Astrocyte (in vitro differentiated cells and primary cell): ENCODE measurements at regions not wholly inside any gene's neighbourhood (a gene's known extent, or its start where the extent isn't known, plus 50 kb on each side); places are given as distances from the start of the nearest gene placed in this dataset.

Experiments
- DNase-seq: peaks from one replicate; pipeline ENCODE4 v3.0.0-alpha.2; 2010; ENCODE audit warnings: low read depth
- FAIRE-seq: peaks from 2 replicates; lab custom pipeline; 2011; peaks lifted over from hg19 to GRCh38; lab: Jason Lieb, UNC
- H2AFZ ChIP-seq: 2 replicates; pipeline ENCODE4 v1.6.0; 2012; ENCODE audit warnings: low read depth, low read length, inconsistent platforms
- H3K27ac ChIP-seq: 2 replicates; pipeline ENCODE4 v1.5.1; 2011; ENCODE audit warnings: low read depth, low read length, inconsistent platforms
- H3K27me3 ChIP-seq: 2 replicates; pipeline ENCODE4 v1.6.0; 2011; ENCODE audit warnings: low read length, inconsistent platforms; ENCODE audit not compliant: insufficient read depth
- H3K36me3 ChIP-seq: 2 replicates; pipeline ENCODE4 v1.5.1; 2011; ENCODE audit warnings: low read length, inconsistent platforms; ENCODE audit not compliant: insufficient read depth
- H3K4me1 ChIP-seq: 2 replicates; pipeline ENCODE4 v1.5.1; 2011; ENCODE audit warnings: low read length, inconsistent platforms; ENCODE audit not compliant: insufficient read depth
- H3K4me2 ChIP-seq: 2 replicates; pipeline ENCODE4 v1.6.0; 2012; ENCODE audit warnings: low read length, inconsistent platforms
- H3K4me3 ChIP-seq: 2 replicates; pipeline ENCODE4 v1.5.1; 2011; ENCODE audit warnings: low read depth, mild to moderate bottlenecking, low read length, inconsistent platforms; ENCODE audit not compliant: insufficient read depth
- H3K79me2 ChIP-seq: 2 replicates; pipeline ENCODE4 v1.6.0; 2012; ENCODE audit warnings: mild to moderate bottlenecking, low read length, inconsistent platforms; ENCODE audit not compliant: insufficient read depth
- H3K9ac ChIP-seq: 2 replicates; pipeline ENCODE4 v1.6.0; 2012; ENCODE audit warnings: mild to moderate bottlenecking, low read length, inconsistent platforms
- H3K9me3 ChIP-seq: 2 replicates; pipeline ENCODE4 v1.5.1; 2012; ENCODE audit warnings: low read depth, mild to moderate bottlenecking, low read length, inconsistent platforms; ENCODE audit not compliant: insufficient read depth
- H4K20me1 ChIP-seq: 2 replicates; pipeline ENCODE4 v1.6.0; 2012; ENCODE audit warnings: low read length, inconsistent platforms; ENCODE audit not compliant: insufficient read depth
- H3K27ac Mint-ChIP-seq: one replicate; pipeline ENCODE4 v1.8.0; 2021; ENCODE audit warnings: mild to moderate bottlenecking, mixed read lengths; ENCODE audit not compliant: unreplicated experiment
- H3K27me3 Mint-ChIP-seq: one replicate; pipeline ENCODE4 v1.8.0; 2021; ENCODE audit warnings: low read depth, mixed read lengths; ENCODE audit not compliant: unreplicated experiment
- H3K36me3 Mint-ChIP-seq: one replicate; pipeline ENCODE4 v1.8.0; 2021; ENCODE audit warnings: low read depth, mixed read lengths; ENCODE audit not compliant: unreplicated experiment
- H3K4me1 Mint-ChIP-seq: one replicate; pipeline ENCODE4 v1.8.0; 2021; ENCODE audit warnings: low read depth, mixed read lengths; ENCODE audit not compliant: unreplicated experiment
- H3K4me3 Mint-ChIP-seq: one replicate; pipeline ENCODE4 v1.8.0; 2021; ENCODE audit warnings: mild to moderate bottlenecking, moderate library complexity, mixed read lengths; ENCODE audit not compliant: unreplicated experiment
- H3K9me3 Mint-ChIP-seq: one replicate; pipeline ENCODE4 v1.8.0; 2021; ENCODE audit warnings: mild to moderate bottlenecking, mixed read lengths; ENCODE audit not compliant: unreplicated experiment
- CTCF ChIP-seq: IDR thresholded peaks from 2 replicates; pipeline ENCODE4 v1.5.1; 2011; ENCODE audit warnings: low read depth, mild to moderate bottlenecking, inconsistent platforms, low read length, moderate library complexity; ENCODE audit not compliant: insufficient read depth
- EZH2 ChIP-seq: IDR thresholded peaks from 2 replicates; pipeline ENCODE4 v1.6.1; 2012; ENCODE audit warnings: mild to moderate bottlenecking, low read length, inconsistent platforms; ENCODE audit not compliant: insufficient read depth

DNA sequence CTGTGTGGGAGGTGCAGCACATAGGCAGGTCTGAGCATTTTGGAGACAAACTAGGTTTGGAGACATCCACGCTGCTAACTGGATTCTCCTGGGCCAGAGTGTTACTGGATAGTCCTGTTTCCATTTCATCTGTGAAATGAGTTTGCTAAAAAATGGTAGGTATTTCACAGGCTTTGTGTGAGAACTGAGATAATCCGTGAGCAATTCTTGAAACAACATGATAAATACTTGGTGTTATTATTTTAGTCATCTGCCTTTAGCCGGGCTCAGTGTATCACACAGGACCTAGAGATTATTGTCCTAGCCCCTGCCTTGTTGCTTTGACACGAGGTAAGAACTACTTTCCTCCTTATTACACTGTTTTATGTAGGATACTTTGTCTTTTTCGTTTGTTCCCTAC lies 63.0 kb downstream of the PRR18 start:
- Mint-ChIP-seq H3K4me1 (no peaks in the 10 kb centered on the region), H3K27me3 (peaks cover 40% of the 10 kb centered on the region), H3K27ac (no peak overlapping the region), H3K4me3 (no peak overlapping the region), H3K36me3 (no peaks in the 10 kb centered on the region), H3K9me3 (no peaks in the 10 kb centered on the region)
- no peak for DNase-seq
- no peak overlapping the region for H3K9ac ChIP-seq
- no peak for TF ChIP-seq CTCF
- H3K4me1 ChIP-seq = no peaks in the 10 kb centered on the region
- peaks cover 3% of the 10 kb centered on the region for H3K27me3 ChIP-seq
- no peaks in the 10 kb centered on the region for H4K20me1 ChIP-seq
- no peak overlapping the region for H3K27ac ChIP-seq
- H3K36me3 ChIP-seq = no peaks in the 10 kb centered on the region
- no peak overlapping the region for H2AFZ ChIP-seq
- H3K4me3 ChIP-seq = no peak overlapping the region
- no peak overlapping the region for H3K4me2 ChIP-seq
- FAIRE-seq = no peak
- H3K79me2 ChIP-seq = no peaks in the 10 kb centered on the region
- H3K9me3 ChIP-seq = no peaks in the 10 kb centered on the region

GRCh38 chr6:166244353-166245045 lies 63.7 kb downstream of the PRR18 start:
- Mint-ChIP-seq H3K4me1 (no peaks in the 10 kb centered on the region), H3K27ac (no peak overlapping the region), H3K4me3 (no peak overlapping the region), H3K9me3 (no peaks in the 10 kb centered on the region), H3K27me3 (peaks cover 40% of the 10 kb centered on the region), H3K36me3 (no peaks in the 10 kb centered on the region)
- no peaks in the 10 kb centered on the region for H3K36me3 ChIP-seq
- no peak overlapping the region for H3K4me2 ChIP-seq
- TF ChIP-seq CTCF (no peak), EZH2 (no peak)
- H3K79me2 ChIP-seq = no peaks in the 10 kb centered on the region
- H3K4me3 ChIP-seq = no peak overlapping the region
- no peak overlapping the region for H3K27ac ChIP-seq
- H2AFZ ChIP-seq = no peak overlapping the region
- no peak for DNase-seq
- no peaks in the 10 kb centered on the region for H4K20me1 ChIP-seq
- no peak for FAIRE-seq
- no peaks in the 10 kb centered on the region for H3K9me3 ChIP-seq
- H3K4me1 ChIP-seq = no peaks in the 10 kb centered on the region
- H3K9ac ChIP-seq = no peak overlapping the region
- peaks cover 3% of the 10 kb centered on the region for H3K27me3 ChIP-seq

GRCh38 chr6:166242888-166243287 lies 65.3 kb downstream of the PRR18 start:
- Mint-ChIP-seq H3K27ac (no peak overlapping the region), H3K4me1 (no peaks in the 10 kb centered on the region), H3K27me3 (peaks cover 46% of the 10 kb centered on the region), H3K36me3 (no peaks in the 10 kb centered on the region), H3K9me3 (no peaks in the 10 kb centered on the region), H3K4me3 (no peak overlapping the region)
- Histone ChIP-seq H3K27ac (no peak overlapping the region), H3K4me2 (no peak overlapping the region), H3K27me3 (peaks cover 7% of the 10 kb centered on the region), H3K79me2 (no peaks in the 10 kb centered on the region), H3K4me3 (no peak overlapping the region), H3K36me3 (no peaks in the 10 kb centered on the region), H3K9ac (no peak overlapping the region), H3K4me1 (no peaks in the 10 kb centered on the region), H4K20me1 (no peaks in the 10 kb centered on the region), H3K9me3 (no peaks in the 10 kb centered on the region), H2AFZ (no peak overlapping the region)
- no peak for FAIRE-seq
- TF ChIP-seq EZH2 (no peak), CTCF (no peak)
- DNase-seq = no peak
